Embryonic facial prominence (tissue), 1 donor: ENCODE measurements at regions not wholly inside any gene's neighbourhood (a gene's known extent, or its start where the extent isn't known, plus 50 kb on each side); places are given as distances from the start of the nearest gene placed in this dataset.
"Not testable (repeated sequence)": the region's sequence is repeated elsewhere in the genome, so short reads cannot be mapped to it uniquely, and the experiment has no call there.

Experiments used
- DNase-seq: peaks from one replicate; pipeline ENCODE4 v3.0.0-alpha.2; 2016; ENCODE audit errors: extremely low spot score

DNA sequence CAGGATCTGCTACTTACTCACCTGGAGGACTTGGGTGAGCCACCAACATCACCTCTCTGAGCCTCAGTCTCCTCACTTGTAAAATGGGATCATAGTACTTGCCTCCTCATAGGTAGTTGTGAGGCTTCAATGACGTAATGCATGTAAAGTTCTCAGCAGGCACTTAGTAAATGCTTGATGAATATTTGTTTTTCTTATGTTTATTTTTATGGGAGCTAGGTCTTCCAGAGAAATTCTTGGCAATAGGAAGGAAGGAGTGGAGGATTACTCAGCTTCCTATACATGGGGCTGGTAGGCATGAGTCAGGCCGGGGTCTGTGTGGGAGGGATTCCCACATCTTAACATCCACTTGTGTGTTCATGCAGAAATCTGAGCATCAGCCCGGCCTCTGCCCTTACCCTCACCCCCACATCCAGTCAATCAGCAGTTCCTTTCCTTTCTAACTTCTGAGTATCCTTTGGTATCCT, 95.4 kb upstream of the USP24 start:
- no peak for DNase-seq

DNA sequence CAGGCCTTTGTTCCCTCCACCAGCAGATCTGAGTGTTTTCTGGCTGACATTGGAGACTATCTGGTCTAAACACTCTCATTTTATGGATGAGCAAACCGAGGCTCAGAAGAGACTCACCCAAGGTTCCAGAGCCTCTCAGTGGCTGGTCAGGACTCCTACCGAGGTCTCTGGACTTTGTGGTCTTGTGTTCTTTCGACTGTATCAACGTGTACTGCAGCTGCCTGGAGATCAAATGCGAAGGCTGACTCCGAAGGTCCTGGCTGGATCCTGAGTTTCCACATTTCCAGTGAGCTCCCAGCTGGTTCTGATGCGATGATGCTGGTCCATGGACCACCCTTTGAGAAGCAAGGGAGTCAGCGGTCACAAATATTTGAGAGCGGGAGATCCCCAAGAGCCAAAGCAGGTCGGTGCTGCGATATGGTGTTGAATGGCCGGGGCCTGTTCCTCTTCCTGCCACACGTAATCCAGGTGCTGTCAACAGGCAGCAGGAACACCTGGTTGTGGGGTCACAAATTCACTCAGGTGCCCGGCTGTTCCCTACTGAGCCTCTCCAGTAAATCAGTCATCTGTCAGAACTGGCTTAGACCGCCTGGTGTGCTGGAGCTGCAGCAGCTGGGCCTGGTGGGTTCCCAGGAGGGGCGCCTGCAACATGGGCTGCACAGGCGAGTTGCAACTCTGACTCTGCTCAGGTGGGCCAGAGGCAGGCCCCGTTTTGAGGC, 94.8 kb upstream of the USP24 start:
- no peak for DNase-seq

DNA sequence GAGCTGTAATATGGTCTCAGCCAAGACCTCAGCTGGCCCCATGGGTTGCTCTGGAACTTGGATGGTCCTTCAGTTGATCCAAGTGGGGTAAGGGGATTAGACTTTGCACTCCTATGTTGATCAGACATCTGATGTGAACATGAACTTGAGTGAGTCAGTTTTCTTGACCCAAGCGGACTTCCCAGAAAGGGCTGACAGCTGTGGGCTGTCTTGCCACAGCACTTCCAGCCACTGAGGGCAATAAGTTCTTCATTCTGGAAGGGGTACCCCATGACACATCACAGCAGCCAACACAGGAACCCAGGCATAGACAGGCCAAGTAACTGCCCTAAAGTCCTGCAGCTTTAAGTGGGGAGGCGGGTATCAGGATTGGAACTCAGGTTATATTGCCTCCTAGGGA, 93.9 kb upstream of the USP24 start:
- no peak for DNase-seq

- DNase-seq = no peak
These were observed 90.6 kb upstream of the USP24 start for GRCh38 chr1:55305735-55306134.

GRCh38 chr1:55304229-55304740, 89.1 kb upstream of the USP24 start:
- no peak for DNase-seq

- no peak for DNase-seq
These were observed 87.8 kb upstream of the USP24 start for GRCh38 chr1:55302972-55303371.

DNA sequence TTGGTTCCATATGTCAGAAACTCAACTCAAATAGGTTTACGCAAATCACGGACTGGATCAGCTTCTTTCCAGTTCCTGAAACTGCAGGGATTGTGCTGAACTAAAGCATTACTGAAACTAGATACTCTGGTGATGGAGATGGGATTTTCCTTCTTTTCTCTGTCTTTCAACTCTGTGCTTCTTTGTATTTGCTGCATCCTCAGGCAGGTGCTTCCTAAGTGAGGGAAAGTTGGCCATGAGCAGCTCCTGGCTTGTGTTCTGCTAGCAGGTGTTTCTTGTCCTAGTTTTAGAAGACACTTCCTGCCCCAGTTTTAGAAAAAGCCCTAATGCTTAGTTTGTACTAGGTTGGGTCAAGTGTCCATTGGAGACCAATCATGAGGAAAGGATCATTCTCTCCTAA, 86.7 kb upstream of the USP24 start:
- no peak for DNase-seq

GRCh38 chr1:55300975-55301374, 85.8 kb upstream of the USP24 start:
- DNase-seq = no peak

GRCh38 chr1:55298167-55298894, 83.2 kb upstream of the USP24 start:
- DNase-seq = no peak

GRCh38 chr1:55296247-55296646, 81.1 kb upstream of the USP24 start:
- DNase-seq = not testable (repeated sequence)

GRCh38 chr1:55289614-55290013, 74.5 kb upstream of the USP24 start:
- no peak for DNase-seq

GRCh38 chr1:55289042-55289441, 73.9 kb upstream of the USP24 start:
- no peak for DNase-seq

DNA sequence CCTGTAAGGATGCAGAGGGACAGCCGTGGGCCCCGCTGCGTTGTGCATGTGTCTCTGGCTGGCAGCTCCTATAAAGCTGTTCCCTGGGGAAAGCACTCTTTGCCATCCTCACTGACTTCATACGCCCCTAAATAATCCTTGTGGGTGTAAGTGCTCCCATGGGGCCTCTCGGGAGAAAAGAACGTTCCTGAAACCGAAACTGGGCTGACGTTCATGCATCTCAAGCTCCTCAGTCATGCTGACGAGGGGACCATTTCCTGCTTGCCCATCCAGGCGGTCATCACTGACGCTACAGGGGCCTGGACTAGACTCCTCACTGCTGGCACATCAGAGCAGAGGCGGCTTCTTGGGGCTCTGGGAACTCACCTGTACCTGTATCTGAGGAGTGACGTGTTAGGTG, 73.1 kb upstream of the USP24 start:
- DNase-seq = no peak

GRCh38 chr1:55287723-55288122, 72.6 kb upstream of the USP24 start:
- DNase-seq = no peak

DNA sequence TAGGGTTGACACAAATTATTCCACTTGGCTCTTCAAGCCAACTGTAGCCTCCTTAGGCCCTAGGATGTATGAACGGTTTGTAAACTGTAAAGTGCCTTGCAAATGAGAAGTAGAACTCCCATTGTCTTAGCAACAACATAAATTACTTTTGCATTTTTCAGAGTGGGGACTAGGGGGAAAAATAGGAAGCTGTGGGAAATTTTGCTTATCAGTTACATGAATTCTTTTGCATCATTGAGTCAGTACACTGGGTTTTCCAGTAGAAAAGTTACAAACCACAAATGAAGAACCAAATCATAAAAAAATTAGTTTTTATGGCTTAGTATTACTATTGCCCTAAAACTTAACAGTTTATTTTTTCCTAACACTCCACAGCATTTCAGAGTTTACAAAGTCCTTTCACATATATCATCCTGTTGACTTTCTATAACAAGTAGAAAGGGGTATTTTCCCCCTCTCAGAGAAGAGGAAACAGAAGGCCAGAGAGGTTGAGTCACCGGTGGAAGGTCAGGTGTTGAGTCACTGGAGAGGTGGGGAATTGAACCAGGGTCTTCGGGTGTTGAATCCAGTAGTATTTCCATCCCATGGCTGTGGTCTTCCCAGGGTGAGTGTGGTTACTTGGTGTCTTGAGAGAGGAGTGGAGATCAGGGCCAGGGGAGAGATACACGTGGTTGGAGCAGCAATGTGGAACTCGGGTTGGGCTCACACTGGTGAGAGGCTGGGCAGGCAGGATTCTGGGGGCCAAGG, 71.9 kb upstream of the USP24 start:
- DNase-seq = no peak

- DNase-seq = no peak
These were observed 70.7 kb upstream of the USP24 start for GRCh38 chr1:55285834-55286233.

GRCh38 chr1:55284856-55285255, 69.7 kb upstream of the USP24 start:
- peak; percentile 50 for DNase-seq

DNA sequence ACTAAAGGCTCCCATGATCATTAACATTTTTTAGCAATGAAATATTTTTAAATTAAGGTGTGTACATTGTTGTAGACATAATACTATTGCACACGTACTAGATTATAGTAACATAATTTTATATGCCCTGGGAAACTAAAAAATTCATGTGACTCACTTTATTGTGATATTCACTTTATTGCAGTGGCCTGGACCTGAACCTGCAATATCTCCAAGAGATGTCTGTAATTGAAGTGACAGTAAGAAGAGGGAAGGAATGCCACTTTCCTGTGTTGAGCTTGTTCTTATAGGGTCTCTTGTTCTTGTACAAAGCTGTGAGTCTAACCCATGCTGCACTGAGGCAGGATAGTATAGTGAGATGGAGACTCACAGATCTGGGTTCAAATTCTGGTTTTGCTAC, 66.9 kb upstream of the USP24 start:
- DNase-seq = no peak

DNA sequence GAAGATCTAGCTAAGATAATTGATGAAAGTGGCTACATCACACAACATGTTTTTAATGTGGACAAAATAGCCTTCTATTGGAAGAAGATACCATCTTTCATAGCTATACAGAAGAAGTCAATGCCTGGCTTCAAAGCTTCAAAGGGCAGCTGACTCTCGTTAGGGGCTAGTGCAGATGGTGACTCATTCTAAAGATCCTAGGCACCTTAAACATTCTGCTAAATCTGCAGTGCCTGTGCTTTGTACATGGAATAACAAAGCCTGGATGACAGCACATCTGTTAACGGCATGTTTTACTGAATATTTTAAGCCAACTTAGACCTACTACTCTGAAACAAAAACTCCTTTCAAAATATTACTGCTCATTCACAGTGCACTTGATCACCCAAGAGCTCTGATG, 65.6 kb upstream of the USP24 start:
- no peak for DNase-seq

DNA sequence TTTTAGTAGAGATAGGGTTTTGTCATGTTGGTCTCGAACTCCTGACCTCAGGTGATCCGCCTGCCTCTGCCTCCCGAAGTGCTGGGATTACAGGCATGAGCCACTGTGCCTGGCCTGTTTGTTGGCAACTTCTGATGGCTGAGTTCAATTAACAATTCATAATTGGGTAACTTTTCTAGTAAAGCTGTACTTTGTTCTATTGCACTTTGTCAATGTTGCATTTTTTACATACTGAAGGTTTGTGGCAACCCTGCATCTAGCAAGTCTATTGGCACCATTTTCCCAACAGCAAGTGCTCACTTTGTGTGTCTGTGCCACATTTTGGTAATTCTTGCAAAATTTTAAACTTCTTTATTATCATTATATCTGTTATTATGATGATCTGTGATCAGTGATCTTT, 64.5 kb upstream of the USP24 start:
- no peak for DNase-seq

DNA sequence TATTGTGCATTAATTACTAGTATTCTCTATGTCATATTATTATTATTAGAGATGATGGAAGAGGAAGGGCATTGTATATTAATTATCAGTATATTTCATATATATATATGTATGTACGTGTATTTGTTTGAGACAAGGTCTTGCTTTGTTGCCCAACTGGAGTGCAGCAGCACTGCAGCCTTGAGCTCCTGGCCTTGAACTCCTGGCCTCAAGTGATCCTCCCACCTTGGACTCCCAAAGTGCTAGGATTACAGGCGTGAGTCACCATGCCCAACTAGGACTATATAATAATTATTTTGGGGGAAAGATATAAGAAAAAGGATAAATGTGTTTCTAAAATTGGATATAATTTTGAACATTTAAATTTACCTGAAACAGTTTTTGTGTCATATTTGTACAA, 63.2 kb upstream of the USP24 start:
- DNase-seq = no peak

GRCh38 chr1:55277377-55278130, 62.4 kb upstream of the USP24 start:
- DNase-seq = peak; percentile 58
